CD14-positive monocyte (primary cell): ENCODE measurements at regions not wholly inside any gene's neighbourhood (a gene's known extent, or its start where the extent isn't known, plus 50 kb on each side); places are given as distances from the start of the nearest gene placed in this dataset.

Experiments
- DNase-seq, 3 donors: peaks; one replicate each; pipeline ENCODE4 v3.0.0-alpha.2; 2011 to 2022
- H2AFZ ChIP-seq: 2 replicates; pipeline ENCODE4 v1.6.0; 2012; ENCODE audit warnings: mild to moderate bottlenecking, low read depth, low read length, inconsistent platforms; ENCODE audit not compliant: insufficient read depth, poor library complexity, severe bottlenecking
- H3K27ac ChIP-seq, 2 donors: 1 replicate in 1 of 2; 2 replicates in 1 of 2; pipeline ENCODE4 v1.5.1; 2012 to 2013; ENCODE audit warnings: low read length in 2 of 2, control low read depth in 1 of 2, inconsistent platforms in 1 of 2, low read depth in 1 of 2, mild to moderate bottlenecking in 1 of 2
- H3K27me3 ChIP-seq, 2 donors: one replicate each; pipeline versions ENCODE4 v1.6.0 to v1.6.1; 2011 to 2013; ENCODE audit warnings: low read length in 2 of 2; ENCODE audit not compliant: control insufficient read depth in 2 of 2, insufficient read depth in 2 of 2
- H3K36me3 ChIP-seq, 2 donors: replicated peaks in 1 of 2; 1 replicate in 1 of 2; 2 replicates in 1 of 2; pipeline versions ENCODE4 v1.5.1 to v1.6.1; 2012 to 2013; ENCODE audit warnings: low read length in 2 of 2, control low read depth in 1 of 2, inconsistent platforms in 1 of 2, mild to moderate bottlenecking in 1 of 2; ENCODE audit not compliant: insufficient read depth in 2 of 2, control insufficient read depth in 1 of 2
- H3K4me1 ChIP-seq, 2 donors: 1 replicate in 1 of 2; 2 replicates in 1 of 2; pipeline versions ENCODE4 v1.5.1 to v1.6.1; 2012 to 2013; ENCODE audit warnings: low read length in 2 of 2, control low read depth in 1 of 2, inconsistent platforms in 1 of 2, mild to moderate bottlenecking in 1 of 2, moderate library complexity in 1 of 2; ENCODE audit not compliant: insufficient read depth in 2 of 2, control insufficient read depth in 1 of 2
- H3K4me2 ChIP-seq: replicated peaks from 2 replicates; pipeline ENCODE3; 2012; ENCODE audit warnings: low read length, moderate library complexity, mild to moderate bottlenecking; ENCODE audit not compliant: poor library complexity, severe bottlenecking; ENCODE audit errors: extremely low read depth
- H3K4me3 ChIP-seq, 3 experiments: fragments of 200-600 bp in 1 of 3; sonication (generic) in 1 of 3; replicated peaks in 1 of 3; 1 replicate in 2 of 3; 2 replicates in 1 of 3; pipeline ENCODE4 v1.5.1; 2011 to 2013; ENCODE audit warnings: low read length in 3 of 3, mild to moderate bottlenecking in 3 of 3, control low read depth in 2 of 3, low read depth in 2 of 3, inconsistent platforms in 1 of 3, moderate library complexity in 1 of 3
- H3K79me2 ChIP-seq: 2 replicates; pipeline ENCODE4 v1.6.0; 2012; ENCODE audit warnings: mild to moderate bottlenecking, control low read depth, inconsistent platforms, low read length, moderate library complexity; ENCODE audit not compliant: insufficient read depth
- H3K9ac ChIP-seq: 2 replicates; pipeline ENCODE4 v1.6.0; 2017; ENCODE audit warnings: low read length, mild to moderate bottlenecking; ENCODE audit not compliant: insufficient read depth, poor library complexity, severe bottlenecking
- H3K9me3 ChIP-seq, 2 donors: replicated peaks in 1 of 2; 1 replicate in 1 of 2; 2 replicates in 1 of 2; pipeline versions ENCODE4 v1.5.1 to v1.6.1; 2012 to 2013; ENCODE audit warnings: low read length in 2 of 2, control low read depth in 1 of 2; ENCODE audit not compliant: control insufficient read depth in 1 of 2, insufficient read depth in 1 of 2
- H4K20me1 ChIP-seq: 2 replicates; pipeline ENCODE4 v1.6.0; 2012; ENCODE audit warnings: mild to moderate bottlenecking, low read length, control low read depth, moderate library complexity; ENCODE audit not compliant: insufficient read depth
- H3K27ac Mint-ChIP-seq, 7 donors: one replicate each; pipeline ENCODE4 v1.8.0; 2020; ENCODE audit warnings: mild to moderate bottlenecking in 7 of 7, mixed read lengths in 7 of 7, moderate library complexity in 6 of 7, inconsistent platforms in 2 of 7
- H3K27me3 Mint-ChIP-seq, 3 donors: one replicate each; pipeline ENCODE4 v1.8.0; 2021 to 2022; ENCODE audit warnings: low read depth in 3 of 3, mild to moderate bottlenecking in 3 of 3, mixed read lengths in 3 of 3, moderate library complexity in 3 of 3, inconsistent platforms in 1 of 3
- H3K36me3 Mint-ChIP-seq, 2 donors: one replicate each; pipeline ENCODE4 v1.8.0; 2020; ENCODE audit warnings: mixed read lengths in 2 of 2, inconsistent platforms in 1 of 2, mild to moderate bottlenecking in 1 of 2
- H3K4me1 Mint-ChIP-seq: one replicate; pipeline ENCODE4 v1.8.0; 2020; ENCODE audit warnings: mild to moderate bottlenecking, mixed read lengths
- H3K4me3 Mint-ChIP-seq, 2 donors: one replicate each; pipeline ENCODE4 v1.8.0; 2020; ENCODE audit warnings: mild to moderate bottlenecking in 2 of 2, mixed read lengths in 2 of 2, moderate library complexity in 1 of 2
- H3K9me3 Mint-ChIP-seq, 7 donors: one replicate each; pipeline ENCODE4 v1.8.0; 2020 to 2022; ENCODE audit warnings: mixed read lengths in 7 of 7, mild to moderate bottlenecking in 6 of 7, moderate library complexity in 6 of 7, inconsistent platforms in 2 of 7
- CTCF ChIP-seq: fragments of 200-600 bp; IDR thresholded peaks from one replicate; pipeline ENCODE4 v1.8.0; 2022; ENCODE audit warnings: antibody characterized with exemption, mild to moderate bottlenecking
- WGBS: methylation state at CpG from one replicate; pipeline ENCODE4 v1.1.5; 2013; ENCODE audit warnings: missing lambda C conversion rate; ENCODE audit not compliant: insufficient coverage; 5-methylcytosine and 5-hydroxymethylcytosine counted together
- intact Hi-C, 2 donors: fragments of 100-400 bp; cut with micrococcal nuclease; formaldehyde crosslinking; loops; one replicate each; pipeline versions ENCODE4 v1.15.0 to v1.15.1; 2023

DNA sequence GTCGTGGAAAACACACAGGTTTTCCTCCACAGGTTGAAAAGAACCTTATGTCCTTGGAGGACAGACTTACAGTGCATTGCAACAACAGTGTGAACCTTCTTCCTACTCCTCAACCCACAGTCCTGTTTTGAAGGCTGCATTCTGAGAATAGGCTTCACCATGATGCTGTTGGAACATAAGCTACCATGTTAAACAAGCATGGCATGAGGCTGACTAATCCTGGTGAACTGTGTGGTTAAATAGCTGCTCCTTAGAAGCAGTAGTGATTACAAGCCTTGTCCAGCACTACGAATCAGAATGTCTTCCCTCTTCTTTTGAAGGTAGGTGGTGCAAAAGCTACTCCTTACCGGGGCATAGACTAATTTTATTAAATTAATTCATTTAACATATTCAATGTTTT is 368.5 kb upstream of the EPHA7 start:
- Mint-ChIP-seq H3K27ac (no peak overlapping the region), H3K4me1 (no peaks in the 10 kb centered on the region), H3K9me3 (peaks cover 0 to 3% (median 0%) of the 10 kb centered on the region in 7 donors), H3K27me3 (peaks cover 0 to 1% (median 0%) of the 10 kb centered on the region in 3 donors), H3K36me3 (no peaks in the 10 kb centered on the region), H3K4me3 (no peak overlapping the region)
- Histone ChIP-seq H3K9ac (no peak overlapping the region), H3K79me2 (no peaks in the 10 kb centered on the region), H3K4me3 (no peak overlapping the region), H3K36me3 (no peaks in the 10 kb centered on the region), H2AFZ (no peak overlapping the region), H3K27ac (no peak overlapping the region), H3K4me2 (no peak overlapping the region), H3K27me3 (no peaks in the 10 kb centered on the region), H3K9me3 (no peaks in the 10 kb centered on the region), H4K20me1 (no peaks in the 10 kb centered on the region), H3K4me1 (no peaks in the 10 kb centered on the region)
- intact Hi-C loops: no loop called here
- WGBS: 43% methylated on average over 1 of the region's 3 CpGs
- no peak for TF ChIP-seq CTCF
- no peak for DNase-seq

DNA sequence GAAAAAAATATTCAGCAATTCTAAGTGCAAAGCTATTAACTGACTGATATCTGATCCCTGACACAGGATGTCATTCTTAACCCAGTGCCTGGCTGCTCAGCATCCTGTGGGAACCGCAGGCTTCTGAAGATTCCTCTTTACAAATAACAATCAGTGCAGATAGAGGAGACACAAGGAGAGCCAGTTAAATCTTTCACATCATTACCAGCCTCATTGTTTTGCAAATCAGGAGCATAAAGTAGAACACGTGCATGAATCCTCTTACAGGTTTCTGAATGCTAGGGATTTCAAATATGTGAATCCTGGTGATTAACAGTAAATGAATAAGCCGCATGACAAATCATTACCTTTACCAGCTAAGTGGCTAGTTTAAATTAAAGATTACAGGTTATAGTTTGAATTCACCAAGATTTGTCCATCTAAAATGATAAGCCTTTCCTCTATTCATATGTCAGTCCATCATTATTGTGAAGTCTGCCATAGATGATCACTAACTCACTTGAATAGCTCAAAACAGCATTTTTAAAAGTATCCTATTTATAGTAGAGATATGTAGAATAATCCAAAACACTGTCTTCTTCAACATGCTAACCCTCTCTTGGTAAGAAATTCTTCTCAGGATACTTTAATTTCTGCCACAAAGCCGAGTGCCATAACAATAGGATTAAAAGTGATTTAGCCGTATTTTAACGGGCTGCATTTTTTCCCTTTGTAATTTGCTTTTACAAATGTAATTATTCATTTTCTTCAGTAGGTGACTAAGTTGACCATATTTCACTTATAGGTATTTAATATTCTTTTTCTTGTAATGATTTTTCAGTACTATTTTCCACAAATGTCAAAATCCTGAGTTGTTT is 367.3 kb upstream of the EPHA7 start:
- no peak for DNase-seq
- TF ChIP-seq CTCF: no peak
- Histone ChIP-seq H3K9ac (no peak overlapping the region), H3K79me2 (no peaks in the 10 kb centered on the region), H3K4me2 (no peak overlapping the region), H3K4me3 (no peak overlapping the region), H3K27ac (no peak overlapping the region), H3K27me3 (no peaks in the 10 kb centered on the region), H4K20me1 (no peaks in the 10 kb centered on the region), H3K9me3 (no peaks in the 10 kb centered on the region), H3K4me1 (no peaks in the 10 kb centered on the region), H2AFZ (no peak overlapping the region), H3K36me3 (no peaks in the 10 kb centered on the region)
- 17% methylated on average over 1 of the region's 6 CpGs for WGBS
- H3K36me3 Mint-ChIP-seq: no peaks in the 10 kb centered on the region
- no peaks in the 10 kb centered on the region for H3K4me1 Mint-ChIP-seq
- peaks cover 0 to 1% (median 0%) of the 10 kb centered on the region in 3 donors for H3K27me3 Mint-ChIP-seq
- no peak overlapping the region for H3K4me3 Mint-ChIP-seq
- H3K9me3 Mint-ChIP-seq: peaks cover 0 to 3% (median 0%) of the 10 kb centered on the region in 7 donors
- intact Hi-C loops: no loop called here
- H3K27ac Mint-ChIP-seq: no peak overlapping the region
